SK-MEL-5 (cell line): ENCODE measurements at regions not wholly inside any gene's neighbourhood (a gene's known extent, or its start where the extent isn't known, plus 50 kb on each side); places are given as distances from the start of the nearest gene placed in this dataset.
"Not testable (repeated sequence)": the region's sequence is repeated elsewhere in the genome, so short reads cannot be mapped to it uniquely, and the experiment has no call there.

Source experiments
- DNase-seq: peaks from one replicate; pipeline ENCODE4 v3.0.0-alpha.2; 2016; ENCODE audit warnings: low read depth, low spot score
- in situ Hi-C: cut with HindIII; loops from 2 replicates; pipeline ENCODE4 v1.10.0; 2016; ENCODE audit warnings: low sequenced_read_pairs, high pct_unique_total_duplicates, low pct_unique_long_range_greater_than_20kb

DNA sequence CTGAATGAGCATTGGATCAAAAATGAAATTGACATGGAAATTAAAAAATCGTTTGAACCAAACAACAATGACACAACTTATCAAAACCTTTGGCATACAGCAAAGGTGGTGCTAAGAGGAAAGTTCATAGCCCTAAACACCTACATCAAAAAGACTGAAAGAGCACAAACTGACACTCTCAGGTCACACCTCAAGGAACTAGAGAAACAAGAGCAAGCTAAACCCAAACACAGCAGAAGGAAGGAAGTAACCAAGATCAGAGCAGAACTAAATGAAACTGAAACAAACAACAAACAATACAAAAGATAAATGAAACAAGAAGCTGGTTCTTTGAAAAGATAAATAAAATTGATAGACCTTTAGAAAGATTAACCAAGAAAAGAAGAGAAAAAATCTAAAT, 118.3 kb downstream of the F11 start:
- in situ Hi-C loops, DNase-seq: not testable (repeated sequence)

DNA sequence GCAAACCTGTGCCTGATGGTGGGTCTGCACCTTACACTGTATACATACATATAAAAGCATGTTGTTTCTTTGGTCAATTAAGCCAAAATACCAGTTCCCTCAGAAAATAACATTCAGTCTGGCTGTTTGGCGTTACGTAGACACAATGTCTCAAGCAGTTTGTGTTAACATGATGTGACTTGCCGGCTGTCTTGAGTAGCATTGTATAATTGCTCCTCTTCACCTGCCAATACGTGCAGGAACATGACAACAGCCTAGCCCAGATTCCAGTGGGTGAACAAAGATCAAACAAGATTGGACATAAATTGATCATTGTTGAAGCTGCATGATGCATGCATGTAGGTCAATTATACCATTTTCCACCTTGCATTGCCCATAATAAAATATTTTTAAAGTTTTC, 102.3 kb downstream of the F11 start:
- in situ Hi-C loops, result no loop called here
- no peak for DNase-seq

DNA sequence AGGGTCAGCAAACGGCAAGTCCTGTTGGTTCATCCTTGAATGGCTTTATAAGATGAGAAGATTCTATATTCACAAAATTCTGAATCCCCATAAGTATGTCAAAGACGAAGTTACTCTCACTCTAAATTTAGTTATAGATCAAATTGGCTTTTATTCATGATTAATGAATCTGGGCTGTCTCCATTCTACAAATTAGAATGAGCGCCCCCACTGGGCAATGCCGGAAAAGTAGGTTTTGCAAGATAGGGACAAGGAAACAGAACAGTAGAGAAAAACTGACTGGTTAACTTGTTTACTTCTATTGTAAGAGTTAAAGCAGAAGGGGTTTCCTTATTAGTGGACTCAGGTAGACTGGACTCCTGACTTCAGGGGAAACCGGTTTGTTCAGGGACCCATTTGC, 100.3 kb downstream of the F11 start:
- peak; percentile 10 for DNase-seq
- in situ Hi-C loops, result no loop called here

DNA sequence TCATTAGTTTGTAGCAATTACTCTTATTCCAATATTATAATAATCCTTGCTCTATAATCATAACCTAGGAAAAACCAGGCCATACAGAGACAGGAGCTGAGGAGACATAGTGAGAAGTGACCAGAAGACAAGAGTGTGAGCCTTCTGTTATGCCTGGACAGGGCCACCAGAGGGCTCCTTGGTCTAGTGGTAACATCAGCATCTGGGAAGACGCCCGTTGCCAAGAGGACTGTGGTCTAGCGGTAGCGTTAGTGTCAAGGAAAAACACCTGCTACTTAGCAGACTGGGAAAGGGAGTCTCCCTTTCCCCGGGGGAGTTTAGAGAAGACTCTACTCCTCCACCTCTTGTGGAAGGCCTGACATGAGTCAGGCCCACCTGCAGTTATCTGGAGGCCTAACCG, 97.0 kb downstream of the F11 start:
- peak; percentile 52 for DNase-seq
- in situ Hi-C loops, result not testable (repeated sequence)

DNA sequence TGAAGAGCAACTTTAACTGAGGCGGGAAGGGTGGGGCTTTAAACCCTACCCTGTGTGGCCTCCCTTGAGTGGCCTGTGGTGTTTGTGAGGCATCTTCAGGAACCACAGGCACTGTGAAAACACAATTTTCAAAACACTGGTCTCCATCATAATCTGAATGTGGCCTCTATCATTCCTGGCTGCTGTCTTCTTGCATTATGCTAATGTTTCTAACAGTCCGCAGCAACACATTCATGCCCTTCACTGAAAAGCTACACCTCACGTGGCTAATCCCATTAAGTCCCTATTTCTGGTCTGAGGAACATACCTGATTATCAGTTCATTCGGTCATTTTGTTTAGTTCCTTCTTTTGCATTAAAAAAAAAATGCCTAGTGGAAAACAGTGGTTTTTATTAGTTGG, 94.6 kb downstream of the F11 start:
- in situ Hi-C loops, result no loop called here
- DNase-seq, result no peak

DNA sequence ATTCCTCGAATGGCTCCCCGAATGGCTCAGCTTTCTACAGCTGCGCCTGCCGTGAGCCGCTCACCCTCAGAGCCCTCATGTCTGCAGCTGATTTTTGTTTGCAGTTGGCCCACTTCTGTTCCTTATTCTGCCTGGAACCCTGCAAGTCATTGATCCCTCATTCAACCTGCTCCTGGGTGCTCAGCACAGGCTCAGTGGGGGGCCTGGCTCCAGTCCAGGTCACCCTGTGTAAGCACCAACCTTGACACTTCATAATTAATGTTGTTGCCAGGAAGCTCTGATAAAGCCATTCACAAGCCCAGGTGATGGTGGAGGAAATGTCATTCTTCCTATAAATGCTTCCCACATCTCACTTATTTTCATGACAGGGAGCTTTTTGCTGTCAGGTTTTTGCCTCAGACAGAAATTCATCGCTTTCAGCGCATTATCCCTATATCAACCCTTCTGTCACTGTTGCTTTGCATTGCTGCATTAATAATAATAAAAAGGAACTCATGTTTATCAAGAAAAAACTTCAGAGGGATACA, 85.7 kb downstream of the F11 start:
- DNase-seq, result no peak
- in situ Hi-C loops, result no loop called here

DNA sequence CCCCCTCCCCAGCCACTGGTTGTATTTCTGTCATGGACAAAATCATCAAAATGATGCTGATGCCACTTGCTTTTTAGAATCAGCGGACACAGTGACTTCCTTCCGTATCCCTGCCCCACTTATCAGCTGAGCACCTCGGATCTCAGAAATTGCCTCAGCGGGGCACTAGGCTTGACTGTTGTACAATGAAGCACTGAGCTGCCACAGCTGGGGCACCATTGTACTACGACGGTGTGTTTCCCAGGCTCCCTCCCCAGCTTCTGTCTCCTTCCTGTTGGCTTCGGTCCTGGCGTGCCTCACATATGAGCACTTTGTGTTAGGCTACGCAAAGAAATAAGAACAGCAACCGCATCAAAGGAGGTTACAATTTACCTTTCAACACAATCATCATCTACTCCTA, 82.4 kb downstream of the F11 start:
- DNase-seq, result no peak
- in situ Hi-C loops, result no loop called here

DNA sequence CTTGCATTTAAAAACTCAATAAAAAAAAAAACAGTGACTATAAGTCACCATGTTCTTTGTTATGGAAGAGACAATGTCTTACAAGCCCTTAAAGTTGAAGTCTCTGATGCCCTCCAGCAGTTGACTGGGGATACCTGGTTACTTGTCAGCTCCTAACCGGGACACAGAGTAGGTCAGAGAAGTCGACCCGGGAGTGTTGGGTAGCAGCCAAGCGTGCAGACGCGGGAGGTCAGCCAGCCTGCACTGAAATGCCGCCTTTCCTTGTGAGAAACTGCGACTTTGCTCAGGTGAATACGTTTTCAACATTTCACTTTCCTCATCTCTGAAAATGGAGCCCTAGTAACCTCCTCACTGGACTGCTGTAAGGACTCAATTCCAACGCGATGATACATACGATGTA, 81.8 kb downstream of the F11 start:
- no peak for DNase-seq
- in situ Hi-C loops, result no loop called here

DNA sequence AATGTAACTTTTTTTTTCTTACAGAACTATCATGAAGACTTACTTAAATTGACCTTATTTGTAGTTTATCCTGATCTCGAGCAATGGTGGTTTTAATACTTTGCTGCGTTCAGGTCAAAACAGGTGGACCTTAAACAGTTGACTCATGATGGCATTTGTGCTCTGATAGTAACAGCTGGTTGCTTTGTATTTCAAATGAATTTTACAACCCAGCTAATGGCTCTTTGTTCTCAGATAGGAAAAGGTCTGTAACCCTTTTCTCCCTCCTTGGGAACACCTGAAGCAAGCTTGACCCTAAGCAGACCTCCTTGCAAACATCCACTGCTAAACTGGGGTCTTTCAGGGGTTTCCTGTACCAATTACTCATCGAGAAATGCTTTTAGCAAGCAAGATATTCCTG, 79.2 kb downstream of the F11 start:
- in situ Hi-C loops, result no loop called here
- DNase-seq, result no peak

DNA sequence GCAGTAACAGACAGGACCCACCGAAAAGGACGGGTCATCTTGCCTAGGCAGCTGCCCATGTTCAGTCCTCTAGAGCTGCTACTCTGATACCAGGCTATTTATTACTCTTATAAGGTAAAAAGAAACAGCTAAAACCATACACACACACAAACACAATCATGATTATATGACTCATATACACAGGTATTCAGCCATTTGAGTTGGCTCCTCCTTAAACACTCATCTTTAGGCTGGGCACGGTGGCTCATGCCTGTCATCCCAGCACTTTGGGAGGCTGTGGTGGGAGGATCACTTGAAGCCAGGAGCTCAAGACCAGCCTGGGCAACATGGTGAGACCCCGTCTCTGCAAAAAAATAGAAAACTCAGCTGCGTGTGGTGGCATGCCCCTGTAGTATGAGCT, 76.6 kb downstream of the F11 start:
- in situ Hi-C loops, result no loop called here
- DNase-seq, result no peak

DNA sequence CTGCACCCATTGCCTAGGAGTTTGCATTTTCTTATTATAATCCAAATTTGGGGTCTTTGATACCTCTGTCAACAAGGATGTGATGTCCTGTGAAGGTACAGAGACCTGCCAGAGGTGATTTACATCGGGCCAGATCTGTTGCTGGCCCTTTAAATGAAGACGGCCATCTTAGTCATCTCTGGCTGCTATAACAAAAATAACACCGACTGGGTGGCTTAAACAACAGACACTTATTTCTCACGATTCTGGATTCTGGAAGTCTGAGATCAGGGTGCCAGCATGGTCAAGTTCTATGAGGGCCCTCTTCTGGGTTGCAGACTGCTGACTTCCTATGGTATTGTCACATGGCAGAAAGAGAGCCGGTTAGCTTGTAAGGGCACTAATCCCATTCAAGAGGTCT, 75.7 kb downstream of the F11 start:
- no peak for DNase-seq
- in situ Hi-C loops, result no loop called here
